ENCODE measurements at regions not wholly inside any gene's neighbourhood (a gene's known extent, or its start where the extent isn't known, plus 50 kb on each side); places are given as distances from the start of the nearest gene placed in this dataset.

DNA sequence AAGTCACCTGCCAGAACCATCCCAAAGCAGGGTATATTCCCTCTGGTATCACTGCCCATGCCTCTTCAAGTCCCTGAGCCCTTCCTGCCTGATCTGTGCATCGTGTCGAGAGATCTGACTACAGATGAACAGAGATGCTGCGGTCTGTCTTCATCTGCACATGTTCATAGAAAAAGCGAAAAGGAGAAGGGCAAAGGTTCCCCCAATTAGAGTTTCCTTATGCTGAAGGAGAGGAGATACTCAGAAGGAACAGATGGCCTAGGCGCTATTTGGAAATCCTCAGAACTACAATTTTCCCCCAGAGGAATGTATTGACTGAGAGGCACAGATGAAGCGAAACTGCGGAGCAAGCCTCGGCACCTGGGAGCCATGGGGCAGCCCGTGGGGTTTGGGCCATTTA lies 170.9 kb downstream of the SEC61B start:
- H3K4me2 ChIP-seq (replicated peaks; ENCODE audit: extremely low read depth, low read length, poor library complexity, severe bottlenecking): no peak overlapping the region
- no peaks in the 10 kb centered on the region for H3K27me3 ChIP-seq (ENCODE audit: control insufficient read depth in 2 of 2, insufficient read depth in 2 of 2, low read length in 2 of 2)
- Mint-ChIP-seq H3K36me3 (no peaks in the 10 kb centered on the region), H3K27ac (no peak overlapping the region), H3K9me3 (peaks cover 0 to 6% (median 0%) of the 10 kb centered on the region in 7 donors), H3K4me1 (no peaks in the 10 kb centered on the region), H3K27me3 (ENCODE audit: low read depth in 3 of 3) (no peaks in the 10 kb centered on the region), H3K4me3 (no peak overlapping the region)
- no peaks in the 10 kb centered on the region for H3K36me3 ChIP-seq (replicated peaks in 1 of 2; ENCODE audit: control insufficient read depth in 1 of 2, insufficient read depth in 2 of 2, low read length in 2 of 2)
- H3K79me2 ChIP-seq (ENCODE audit: insufficient read depth, low read length): no peaks in the 10 kb centered on the region
- no peak overlapping the region for H3K27ac ChIP-seq (ENCODE audit: low read depth in 1 of 2, low read length in 2 of 2)
- H2AFZ ChIP-seq (ENCODE audit: insufficient read depth, low read depth, low read length, poor library complexity, severe bottlenecking): no peak overlapping the region
- 93% methylated on average over 2 of the region's 9 CpGs for WGBS (ENCODE audit: insufficient coverage)
- intact Hi-C loops (cut with micrococcal nuclease): no loop called here
- H3K9ac ChIP-seq (ENCODE audit: insufficient read depth, low read length, poor library complexity, severe bottlenecking): no peak overlapping the region
- H4K20me1 ChIP-seq (ENCODE audit: insufficient read depth, low read length): no peaks in the 10 kb centered on the region
- no peak overlapping the region for H3K4me3 ChIP-seq (replicated peaks in 1 of 3; ENCODE audit: low read depth in 2 of 3, low read length in 3 of 3)
- DNase-seq: no peak
- no peaks in the 10 kb centered on the region for H3K9me3 ChIP-seq (replicated peaks in 1 of 2; ENCODE audit: control insufficient read depth in 1 of 2, insufficient read depth in 1 of 2, low read length in 2 of 2)
- TF ChIP-seq CTCF (IDR thresholded peaks at IDR 0.05): no peak
- H3K4me1 ChIP-seq (ENCODE audit: control insufficient read depth in 1 of 2, insufficient read depth in 2 of 2, low read length in 2 of 2): no peaks in the 10 kb centered on the region

DNA sequence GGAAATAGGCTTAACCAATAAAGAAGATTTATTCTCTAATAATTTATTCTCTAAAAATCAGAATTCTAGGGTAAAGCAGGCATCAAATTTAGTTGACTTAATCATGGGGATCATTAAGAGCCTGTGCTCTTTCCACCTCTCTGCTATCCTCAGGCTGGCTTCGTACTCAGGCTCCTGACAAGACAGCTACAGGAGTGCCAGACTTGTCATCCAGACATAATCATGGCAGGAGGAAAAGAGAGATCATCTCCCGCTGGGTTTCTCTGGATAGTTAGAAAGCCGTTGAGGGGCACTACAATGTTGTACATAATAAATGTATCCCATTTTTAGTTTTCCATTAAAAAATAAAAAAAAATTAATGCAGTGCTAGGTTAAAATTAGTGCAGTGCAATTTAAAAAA lies 171.9 kb downstream of the SEC61B start:
- intact Hi-C loops (cut with micrococcal nuclease): no loop called here
- H3K9me3 ChIP-seq (replicated peaks in 1 of 2; ENCODE audit: control insufficient read depth in 1 of 2, insufficient read depth in 1 of 2, low read length in 2 of 2): no peaks in the 10 kb centered on the region
- Mint-ChIP-seq H3K27ac (no peak overlapping the region), H3K4me3 (no peak overlapping the region), H3K27me3 (ENCODE audit: low read depth in 3 of 3) (peaks cover 0 to 1% (median 0%) of the 10 kb centered on the region in 3 donors), H3K36me3 (no peaks in the 10 kb centered on the region), H3K9me3 (peaks cover 0 to 4% (median 0%) of the 10 kb centered on the region in 7 donors), H3K4me1 (no peaks in the 10 kb centered on the region)
- H3K4me1 ChIP-seq (ENCODE audit: control insufficient read depth in 1 of 2, insufficient read depth in 2 of 2, low read length in 2 of 2): no peaks in the 10 kb centered on the region
- no peak for DNase-seq
- no peak overlapping the region for H3K4me2 ChIP-seq (replicated peaks; ENCODE audit: extremely low read depth, low read length, poor library complexity, severe bottlenecking)
- no peak overlapping the region for H2AFZ ChIP-seq (ENCODE audit: insufficient read depth, low read depth, low read length, poor library complexity, severe bottlenecking)
- no peak for TF ChIP-seq CTCF (IDR thresholded peaks at IDR 0.05)
- no peaks in the 10 kb centered on the region for H3K79me2 ChIP-seq (ENCODE audit: insufficient read depth, low read length)
- no peaks in the 10 kb centered on the region for H3K27me3 ChIP-seq (ENCODE audit: control insufficient read depth in 2 of 2, insufficient read depth in 2 of 2, low read length in 2 of 2)
- H3K27ac ChIP-seq (ENCODE audit: low read depth in 1 of 2, low read length in 2 of 2): no peak overlapping the region
- no CpG with 5 or more reads among the region's 3 CpGs for WGBS (ENCODE audit: insufficient coverage)
- no peak overlapping the region for H3K9ac ChIP-seq (ENCODE audit: insufficient read depth, low read length, poor library complexity, severe bottlenecking)
- no peaks in the 10 kb centered on the region for H3K36me3 ChIP-seq (replicated peaks in 1 of 2; ENCODE audit: control insufficient read depth in 1 of 2, insufficient read depth in 2 of 2, low read length in 2 of 2)
- H3K4me3 ChIP-seq (replicated peaks in 1 of 3; ENCODE audit: low read depth in 2 of 3, low read length in 3 of 3): no peak overlapping the region
- no peaks in the 10 kb centered on the region for H4K20me1 ChIP-seq (ENCODE audit: insufficient read depth, low read length)

Measured in CD14-positive monocyte (primary cell).